Ovary (tissue), 3 donors: ENCODE measurements at regions not wholly inside any gene's neighbourhood (a gene's known extent, or its start where the extent isn't known, plus 50 kb on each side); places are given as distances from the start of the nearest gene placed in this dataset.

Source experiments
- POLR2A ChIP-seq: fragments of 450-650 bp; IDR thresholded peaks from one replicate; pipeline ENCODE4 v1.6.1; 2017; ENCODE audit warnings: antibody characterized with exemption, mild to moderate bottlenecking, moderate library complexity
- TF ChIP-seq, protein P1 (sequence below), 3 donors: fragments of 450-650 bp in 2 of 3; fragments of 200-600 bp in 1 of 3; IDR thresholded peaks; one replicate each; pipeline versions ENCODE4 v1.5.1 to v1.8.0; 2016 to 2022; ENCODE audit warnings: antibody characterized with exemption in 3 of 3, mild to moderate bottlenecking in 1 of 3
- donor health status: DM: no; HTN: no; CAD: no.

GRCh38 chr16:80323187-80323807 is 217.5 kb upstream of the DYNLRB2 start:
- TF ChIP-seq, protein P1, sequence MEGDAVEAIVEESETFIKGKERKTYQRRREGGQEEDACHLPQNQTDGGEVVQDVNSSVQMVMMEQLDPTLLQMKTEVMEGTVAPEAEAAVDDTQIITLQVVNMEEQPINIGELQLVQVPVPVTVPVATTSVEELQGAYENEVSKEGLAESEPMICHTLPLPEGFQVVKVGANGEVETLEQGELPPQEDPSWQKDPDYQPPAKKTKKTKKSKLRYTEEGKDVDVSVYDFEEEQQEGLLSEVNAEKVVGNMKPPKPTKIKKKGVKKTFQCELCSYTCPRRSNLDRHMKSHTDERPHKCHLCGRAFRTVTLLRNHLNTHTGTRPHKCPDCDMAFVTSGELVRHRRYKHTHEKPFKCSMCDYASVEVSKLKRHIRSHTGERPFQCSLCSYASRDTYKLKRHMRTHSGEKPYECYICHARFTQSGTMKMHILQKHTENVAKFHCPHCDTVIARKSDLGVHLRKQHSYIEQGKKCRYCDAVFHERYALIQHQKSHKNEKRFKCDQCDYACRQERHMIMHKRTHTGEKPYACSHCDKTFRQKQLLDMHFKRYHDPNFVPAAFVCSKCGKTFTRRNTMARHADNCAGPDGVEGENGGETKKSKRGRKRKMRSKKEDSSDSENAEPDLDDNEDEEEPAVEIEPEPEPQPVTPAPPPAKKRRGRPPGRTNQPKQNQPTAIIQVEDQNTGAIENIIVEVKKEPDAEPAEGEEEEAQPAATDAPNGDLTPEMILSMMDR (IDR thresholded peaks at IDR 0.05), result no peak
- no peak for TF ChIP-seq POLR2A
